Renal cortical epithelial cell (primary cell): ENCODE measurements at regions not wholly inside any gene's neighbourhood (a gene's known extent, or its start where the extent isn't known, plus 50 kb on each side); places are given as distances from the start of the nearest gene placed in this dataset.
A peak's percentile ranks its signal among the peaks of the same experiment; 100 is the strongest.
"Not testable (repeated sequence)": the region's sequence is repeated elsewhere in the genome, so short reads cannot be mapped to it uniquely, and the experiment has no call there.

Experiments used
- DNase-seq: peaks from one replicate; pipeline ENCODE4 v3.0.0-alpha.2; 2011; ENCODE audit warnings: low read depth

DNA sequence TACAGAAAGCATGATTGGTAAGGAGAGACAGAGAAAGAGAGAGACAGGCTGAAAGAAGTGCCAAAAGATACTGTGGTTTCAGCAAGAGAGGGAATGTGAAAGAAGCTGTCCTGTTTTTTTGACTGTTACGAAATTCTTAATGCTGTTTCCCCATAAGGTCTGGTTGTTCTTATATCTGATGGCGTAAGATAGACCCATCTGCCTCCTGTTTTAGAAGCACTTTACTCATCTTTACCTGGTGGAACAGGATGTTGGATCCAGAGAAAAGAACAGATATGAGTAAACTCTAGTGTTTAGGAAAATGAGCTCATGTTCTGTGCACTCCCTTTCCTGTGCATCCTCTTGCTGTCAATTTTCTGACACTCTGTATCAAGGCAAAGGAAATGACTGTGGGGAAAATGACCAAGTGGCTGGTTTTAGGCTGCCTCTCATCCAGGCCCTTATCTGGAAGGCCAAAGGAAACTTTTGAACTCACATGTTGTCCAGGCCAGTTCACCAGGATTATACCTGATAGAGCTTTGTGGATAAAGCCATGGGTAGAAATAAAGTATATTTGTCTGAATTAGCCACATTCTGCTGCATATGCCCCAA lies 311.7 kb upstream of the HTR2C start:
- no peak for DNase-seq

DNA sequence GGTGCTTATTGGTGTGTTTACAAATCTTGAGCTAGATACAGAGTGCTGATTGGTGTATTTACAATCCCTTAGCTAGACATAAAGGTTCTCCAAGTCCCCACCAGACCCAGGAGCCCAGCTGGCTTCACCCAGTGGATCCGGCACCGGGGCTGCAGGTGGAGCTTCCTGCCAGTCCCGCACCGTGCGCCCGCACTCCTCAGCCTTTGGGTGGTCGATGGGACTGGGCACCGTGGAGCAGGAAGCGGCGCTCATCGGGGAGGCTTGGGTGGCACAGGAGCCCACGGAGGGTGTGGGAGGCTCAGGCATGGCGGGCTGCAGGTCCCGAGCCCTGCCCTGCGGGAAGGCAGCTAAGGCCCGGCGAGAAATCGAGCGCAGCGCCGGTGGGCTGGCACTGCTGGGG lies 313.5 kb upstream of the HTR2C start:
- not testable (repeated sequence) for DNase-seq

- DNase-seq, result no peak
These were observed 315.2 kb upstream of the HTR2C start for GRCh38 chrX:114268643-114269042.

DNA sequence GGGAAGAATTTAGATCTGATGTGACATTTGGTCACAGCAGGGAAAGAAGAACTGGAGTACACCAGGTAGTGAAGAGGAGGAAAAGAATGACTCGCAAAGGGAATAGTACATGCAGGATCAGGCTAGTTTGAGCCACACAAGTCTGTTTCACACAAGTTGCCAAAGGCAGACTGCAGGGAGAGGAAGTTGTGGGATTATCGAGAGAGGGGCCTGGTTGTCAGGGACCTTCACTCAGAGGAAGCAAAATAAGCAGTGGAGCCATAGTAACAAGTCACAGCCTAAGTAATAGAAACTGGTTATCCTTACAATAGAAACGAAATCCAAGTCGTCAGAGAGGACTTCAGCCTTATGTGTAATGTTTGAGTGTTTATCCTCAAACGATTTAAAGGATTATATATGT lies 316.7 kb upstream of the HTR2C start:
- no peak for DNase-seq

DNA sequence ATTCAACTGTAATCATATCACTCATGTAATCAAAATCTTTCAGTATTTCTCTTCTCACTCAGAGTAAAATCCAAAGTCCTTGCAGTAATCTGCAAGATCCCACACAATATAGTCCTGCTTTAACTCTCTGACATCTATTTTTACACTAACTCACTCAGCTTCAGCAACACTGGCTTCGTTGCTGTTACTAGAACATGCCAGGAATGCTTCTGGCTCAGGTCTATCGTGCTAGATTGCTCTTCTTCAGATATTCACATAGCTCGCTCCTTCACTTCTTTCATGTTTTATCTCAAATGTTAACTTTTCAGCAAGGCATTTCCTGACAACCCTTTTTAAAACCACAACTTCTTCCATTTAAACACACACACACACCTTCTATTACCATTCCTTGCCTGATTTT lies 331.7 kb upstream of the HTR2C start:
- DNase-seq, result no peak

- no peak for DNase-seq
These were observed 332.3 kb upstream of the HTR2C start for GRCh38 chrX:114251575-114251974.

- DNase-seq, result no peak
These were observed 362.4 kb upstream of the HTR2C start for GRCh38 chrX:114221445-114221844.

DNA sequence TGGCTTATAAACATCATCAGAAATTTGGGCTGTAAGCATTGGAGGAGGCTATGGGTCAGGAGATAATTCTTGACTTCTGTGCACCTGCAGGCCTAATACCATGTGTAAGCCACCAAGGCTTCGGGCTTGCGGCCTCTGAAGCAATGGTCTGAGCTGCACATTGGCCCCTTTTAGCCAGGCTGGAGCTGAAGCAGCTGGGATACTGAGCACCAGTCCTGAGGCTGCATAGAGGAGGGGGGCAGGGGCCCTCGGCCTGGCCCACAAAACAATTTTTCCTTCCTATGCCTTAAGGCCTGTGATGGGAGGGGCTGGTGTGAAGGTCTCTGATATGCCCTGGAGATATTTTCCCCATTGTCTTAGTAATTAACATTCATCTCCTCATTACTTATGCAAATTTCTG lies 373.0 kb upstream of the HTR2C start:
- no peak for DNase-seq

DNA sequence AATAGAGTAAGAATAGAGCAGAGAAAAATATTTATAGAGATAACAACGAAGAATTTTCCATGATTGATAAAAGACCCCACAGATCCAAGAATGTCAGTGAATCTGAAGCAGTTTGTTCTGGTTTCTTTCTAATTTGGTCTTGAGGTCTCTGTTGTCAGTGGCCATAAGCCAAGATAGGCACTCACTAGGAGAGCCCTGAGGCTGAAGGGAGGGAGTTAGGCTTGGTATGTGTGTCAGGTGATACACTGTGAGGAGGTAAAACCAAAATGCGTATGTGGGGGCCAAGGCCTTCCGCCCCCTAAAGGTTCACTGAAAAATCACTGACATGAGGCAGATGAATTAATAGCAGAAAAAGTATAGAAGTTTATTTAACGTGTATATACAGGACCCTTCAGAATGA lies 382.3 kb upstream of the HTR2C start:
- no peak for DNase-seq

GRCh38 chrX:114181195-114181594 lies 402.7 kb upstream of the HTR2C start:
- DNase-seq, result no peak

GRCh38 chrX:114178126-114178525 lies 405.8 kb upstream of the HTR2C start:
- no peak for DNase-seq

GRCh38 chrX:114167276-114167675 lies 416.6 kb upstream of the HTR2C start:
- not testable (repeated sequence) for DNase-seq

DNA sequence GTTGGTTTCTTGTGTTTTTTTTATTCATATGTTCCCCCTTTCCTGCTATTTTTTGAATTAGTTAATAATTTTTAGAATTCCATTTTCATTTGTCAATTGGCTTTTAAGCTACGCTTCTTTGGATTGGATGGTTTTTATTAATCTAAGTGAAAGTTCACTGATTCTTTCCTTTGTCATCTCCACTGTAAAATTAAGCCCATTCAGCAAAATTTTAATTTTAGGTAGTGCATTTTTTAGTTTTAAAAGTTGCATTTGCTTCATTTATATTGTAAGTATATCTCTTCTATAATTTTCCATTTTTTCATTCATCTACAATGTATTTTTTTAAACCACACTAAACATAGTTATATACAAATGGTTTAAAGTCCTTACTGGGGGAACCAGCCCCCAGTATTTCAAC lies 417.3 kb upstream of the HTR2C start:
- no peak for DNase-seq

DNA sequence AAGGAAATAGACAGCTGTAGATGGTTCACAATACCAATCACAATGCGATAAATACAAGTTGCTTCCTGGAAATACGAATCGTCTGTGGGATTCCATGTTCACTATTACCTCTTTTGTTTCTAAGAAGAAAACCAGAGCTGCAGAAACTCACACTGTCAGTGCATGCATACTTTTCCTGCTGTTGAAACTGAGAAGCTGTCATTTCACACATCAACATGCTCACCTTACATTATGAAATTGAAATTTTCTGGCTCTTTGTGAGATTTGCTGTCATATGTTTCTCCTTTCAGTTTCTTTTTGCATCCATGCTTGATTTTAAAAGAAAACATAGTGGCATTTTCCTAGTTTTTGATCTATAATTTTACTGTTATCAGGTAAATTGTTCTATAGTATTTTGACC lies 418.3 kb upstream of the HTR2C start:
- no peak for DNase-seq

- no peak for DNase-seq
These were observed 421.7 kb upstream of the HTR2C start for GRCh38 chrX:114162068-114162735.

- DNase-seq, result no peak
These were observed 431.1 kb upstream of the HTR2C start for GRCh38 chrX:114152801-114153200.

DNA sequence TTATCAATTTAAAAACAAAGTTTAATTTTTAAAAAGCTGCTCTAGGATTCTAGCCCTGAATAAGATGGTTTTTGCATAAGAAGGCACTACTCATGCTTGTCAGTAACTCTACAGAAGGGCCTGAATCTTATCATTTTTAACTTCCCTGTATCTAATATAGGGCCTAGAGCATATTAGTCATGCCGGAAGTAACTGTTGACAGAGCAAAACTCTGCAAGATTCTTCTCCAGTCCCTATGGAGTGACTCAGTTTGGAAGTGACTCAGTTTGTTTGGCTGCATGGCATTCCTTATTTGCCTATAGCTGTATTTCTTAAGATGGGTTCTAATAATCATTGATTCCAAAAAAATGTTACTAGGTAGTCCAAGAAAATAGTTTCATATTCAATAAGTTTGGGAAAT lies 431.8 kb upstream of the HTR2C start:
- peak; percentile 52 for DNase-seq

DNA sequence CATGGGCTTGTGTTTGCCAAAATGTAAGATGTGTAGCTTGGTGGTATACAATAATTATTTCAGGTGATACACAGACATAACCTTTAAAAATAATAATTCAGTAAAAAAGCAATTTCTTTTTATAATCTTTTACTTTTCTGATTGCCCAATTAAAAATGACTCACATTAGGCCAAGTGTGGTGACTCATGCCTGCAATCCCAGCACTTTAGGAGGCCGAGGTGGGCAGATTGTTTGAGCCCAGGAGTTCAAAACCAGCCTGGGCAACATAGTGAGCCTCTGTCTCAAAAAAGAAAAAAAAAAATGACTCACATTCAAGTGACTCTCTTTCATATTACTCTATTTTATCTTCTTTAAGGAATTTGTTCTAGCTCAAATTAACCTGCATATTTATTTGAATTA lies 449.4 kb upstream of the HTR2C start:
- DNase-seq, result no peak

- no peak for DNase-seq
These were observed 456.4 kb upstream of the HTR2C start for GRCh38 chrX:114127411-114128025.

GRCh38 chrX:114127005-114127404 lies 456.9 kb upstream of the HTR2C start:
- DNase-seq, result no peak

GRCh38 chrX:114101081-114101480 lies 482.8 kb upstream of the HTR2C start:
- DNase-seq, result peak; percentile 0

DNA sequence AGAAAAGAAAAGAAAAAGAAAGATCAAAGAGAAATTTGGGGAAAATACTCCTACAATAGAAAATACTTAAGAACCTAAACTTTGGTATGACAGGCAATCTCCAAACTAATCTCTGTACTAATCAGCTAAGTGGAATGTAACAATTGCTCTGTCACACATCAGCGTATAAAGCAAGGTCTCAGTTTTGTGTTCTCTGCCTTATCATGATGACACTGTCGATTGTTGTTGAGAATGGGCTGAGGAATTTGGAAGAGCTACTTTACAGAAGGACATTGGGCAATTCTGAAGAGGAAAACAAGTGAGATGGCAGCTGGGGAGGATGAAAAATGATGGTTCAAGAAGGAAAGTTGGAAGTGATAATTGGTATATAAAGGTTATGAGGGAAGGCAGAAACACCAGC lies 486.0 kb upstream of the HTR2C start:
- DNase-seq, result no peak

DNA sequence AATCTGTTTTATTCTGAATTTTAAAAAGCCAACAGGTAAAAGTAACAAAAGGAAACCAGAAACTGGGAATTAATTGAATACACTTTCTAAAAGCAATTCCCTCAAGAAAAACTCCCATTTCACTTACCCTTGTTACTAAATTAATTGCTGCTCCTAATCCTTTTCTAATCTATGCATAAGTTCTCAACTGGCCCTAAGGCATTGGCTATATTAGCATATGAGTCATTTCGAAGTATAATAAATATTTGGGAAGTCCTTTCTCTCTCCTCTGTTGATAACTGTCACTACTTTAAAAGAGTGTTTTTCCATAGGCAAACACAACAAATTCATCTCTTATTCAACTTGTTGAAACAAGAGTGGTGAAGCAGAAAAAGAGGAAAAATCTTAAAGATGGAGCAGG lies 486.5 kb upstream of the HTR2C start:
- peak; percentile 0 for DNase-seq

DNA sequence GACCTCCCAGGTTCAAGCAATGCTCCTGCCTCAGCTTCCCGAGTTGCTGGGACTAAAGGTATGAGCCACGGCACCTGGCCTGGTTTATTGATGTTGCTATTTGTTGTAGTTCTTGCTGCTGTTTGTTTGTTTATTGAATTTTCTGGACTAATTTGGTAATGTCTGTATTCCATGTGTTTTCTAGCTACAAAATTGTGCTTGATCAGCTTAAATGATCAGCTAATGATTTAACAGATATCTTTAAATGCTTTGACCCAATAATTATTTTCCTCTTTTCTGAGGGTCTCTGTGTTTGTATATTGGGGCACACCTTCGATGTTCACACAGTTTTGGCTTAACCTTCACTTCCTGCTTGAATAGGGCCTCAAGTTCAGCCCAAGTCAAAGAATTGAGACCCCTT lies 488.1 kb upstream of the HTR2C start:
- DNase-seq, result no peak
